IMR-90 (cell line): ENCODE measurements at regions not wholly inside any gene's neighbourhood (a gene's known extent, or its start where the extent isn't known, plus 50 kb on each side); places are given as distances from the start of the nearest gene placed in this dataset.

Source experiments
- ATAC-seq: fragments of 200-7000 bp; cut with Tn5 transposase; 2 replicates; pipeline ENCODE4 v1.9.1; 2020; ENCODE audit warnings: low read depth, mild to moderate bottlenecking, moderate library complexity
- BruUV-seq: library from RNA; stranded (reverse); fragments of 400-500 nt; replicated peaks from 2 replicates; lab custom pipeline; 2021; lab: Mats Ljungman, UMichigan
- CTCF ChIA-PET: fragments of 300-600 bp; formaldehyde crosslinking; extraction: SDS; loops from one replicate; lab custom pipeline; 2021; ENCODE audit warnings: antibody characterized with exemption; lab: Yijun Ruan, JAX
- POLR2A ChIA-PET: fragments of 300-600 bp; sonication (Branson Sonifier 250); formaldehyde crosslinking; loops from one replicate; lab custom pipeline; 2022; ENCODE audit warnings: antibody characterized with exemption; ENCODE audit not compliant: unreplicated experiment; lab: Charles Lee
- DNase-seq: peaks from one replicate; pipeline ENCODE4 v3.0.0; 2013
- H2AFZ ChIP-seq: replicated peaks from 2 replicates; pipeline ENCODE3; 2013; ENCODE audit warnings: low read length, mild to moderate bottlenecking; ENCODE audit not compliant: poor library complexity
- H2AK5ac ChIP-seq: 2 replicates; pipeline ENCODE4 v1.6.1; 2013; ENCODE audit warnings: low read depth, low read length, inconsistent platforms
- H2AK9ac ChIP-seq: replicated peaks from 2 replicates; pipeline ENCODE3; 2013; ENCODE audit warnings: mild to moderate bottlenecking, low read depth, low read length, moderate library complexity; ENCODE audit not compliant: poor library complexity
- H2BK120ac ChIP-seq: 2 replicates; pipeline ENCODE4 v1.6.1; 2013; ENCODE audit warnings: low read depth, low read length, inconsistent platforms
- H2BK15ac ChIP-seq: 3 replicates; pipeline ENCODE4 v1.6.1; 2013; ENCODE audit warnings: low read depth, low read length, inconsistent platforms
- H2BK20ac ChIP-seq: 2 replicates; pipeline ENCODE4 v1.6.1; 2013; ENCODE audit warnings: low read depth, mild to moderate bottlenecking, inconsistent platforms, low read length, moderate library complexity
- H2BK5ac ChIP-seq: 2 replicates; pipeline ENCODE4 v1.6.1; 2013; ENCODE audit warnings: mild to moderate bottlenecking, low read depth, low read length, inconsistent platforms; ENCODE audit not compliant: poor library complexity, severe bottlenecking
- H3K14ac ChIP-seq: replicated peaks from 2 replicates; pipeline ENCODE4 v1.6.1; 2013; ENCODE audit warnings: low read depth, low read length, inconsistent platforms
- H3K18ac ChIP-seq: 2 replicates; pipeline ENCODE4 v1.6.1; 2013; ENCODE audit warnings: low read depth, low read length, control low read depth
- H3K23ac ChIP-seq: 2 replicates; pipeline ENCODE4 v1.6.1; 2013; ENCODE audit warnings: low read depth, low read length, inconsistent platforms
- H3K27ac ChIP-seq: 2 replicates; pipeline ENCODE4 v1.5.1; 2013; ENCODE audit warnings: mild to moderate bottlenecking, control low read depth, low read length; ENCODE audit not compliant: insufficient read depth
- H3K27me3 ChIP-seq: 2 replicates; pipeline ENCODE4 v1.6.1; 2013; ENCODE audit warnings: low read length; ENCODE audit not compliant: control insufficient read depth, insufficient read depth
- H3K36me3 ChIP-seq: 2 replicates; pipeline ENCODE4 v1.6.1; 2013; ENCODE audit warnings: low read length, mixed read lengths; ENCODE audit not compliant: control insufficient read depth, insufficient read depth
- H3K4ac ChIP-seq: 2 replicates; pipeline ENCODE4 v1.6.1; 2013; ENCODE audit warnings: low read depth, low read length, inconsistent platforms
- H3K4me1 ChIP-seq: 2 replicates; pipeline ENCODE4 v1.6.1; 2013; ENCODE audit warnings: low read length, mixed read lengths; ENCODE audit not compliant: control insufficient read depth, insufficient read depth
- H3K4me2 ChIP-seq: 2 replicates; pipeline ENCODE4 v1.6.1; 2013; ENCODE audit warnings: low read depth, mild to moderate bottlenecking, control low read depth, low read length, moderate library complexity
- H3K4me3 ChIP-seq: 2 replicates; pipeline ENCODE4 v1.5.1; 2013; ENCODE audit warnings: low read depth, mild to moderate bottlenecking, control low read depth, low read length, moderate library complexity; ENCODE audit not compliant: insufficient read depth
- H3K56ac ChIP-seq: 2 replicates; pipeline ENCODE4 v1.6.1; 2013; ENCODE audit warnings: low read length, inconsistent platforms; ENCODE audit not compliant: insufficient read depth; ENCODE audit errors: extremely low read depth
- H3K79me1 ChIP-seq, 2 experiments: 2 replicates each; pipeline ENCODE4 v1.6.1; 2013; ENCODE audit warnings: low read length in 2 of 2, inconsistent platforms in 1 of 2, low read depth in 1 of 2
- H3K9ac ChIP-seq: 2 replicates; pipeline ENCODE4 v1.6.1; 2013; ENCODE audit warnings: low read depth, low read length, control low read depth
- H3K9me1 ChIP-seq: 2 replicates; pipeline ENCODE4 v1.6.1; 2013; ENCODE audit warnings: low read length, inconsistent platforms; ENCODE audit not compliant: insufficient read depth
- H3K9me3 ChIP-seq: 2 replicates; pipeline ENCODE4 v1.6.1; 2013; ENCODE audit warnings: low read length; ENCODE audit not compliant: control insufficient read depth, insufficient read depth
- H4K20me1 ChIP-seq: 2 replicates; pipeline ENCODE4 v1.6.1; 2013; ENCODE audit warnings: low read length, inconsistent platforms; ENCODE audit not compliant: insufficient read depth
- H4K5ac ChIP-seq: 2 replicates; pipeline ENCODE4 v1.6.1; 2013; ENCODE audit warnings: mild to moderate bottlenecking, low read depth, low read length, control low read depth
- H4K8ac ChIP-seq, 2 experiments: 2 replicates each; pipeline ENCODE4 v1.6.1; 2013; ENCODE audit warnings: low read depth in 2 of 2, low read length in 2 of 2, control low read depth in 1 of 2, inconsistent platforms in 1 of 2
- H4K91ac ChIP-seq: 2 replicates; pipeline ENCODE4 v1.6.1; 2013; ENCODE audit warnings: low read depth, low read length, inconsistent platforms; ENCODE audit not compliant: insufficient read depth
- SMC3 ChIP-seq: fragments of 150-350 bp; IDR thresholded peaks from 2 replicates; pipeline ENCODE4 v1.6.1; 2016; ENCODE audit warnings: low read depth, mild to moderate bottlenecking, antibody characterized with exemption, low read length, moderate library complexity
- WGBS, 2 experiments: methylation state at CpG; one replicate each; pipeline versions ENCODE4 v1.1.5 to v1.1.7; 2013; ENCODE audit warnings: missing lambda C conversion rate in 2 of 2; ENCODE audit not compliant: insufficient read length in 1 of 2; ENCODE audit errors: extremely low coverage in 2 of 2; 5-methylcytosine and 5-hydroxymethylcytosine counted together
- dilution Hi-C: fragments of 300-500 bp; cut with HindIII; formaldehyde crosslinking; loops from one replicate; pipeline ENCODE4 v1.14.3; 2018; ENCODE audit warnings: low sequenced_read_pairs; ENCODE audit not compliant: unreplicated experiment
- in situ Hi-C: fragments of 300-500 bp; cut with MboI; formaldehyde crosslinking; loops from 3 replicates; pipeline ENCODE4 v1.14.3; 2019; ENCODE audit warnings: low sequenced_read_pairs, inconsistent platforms, mixed read lengths
- intact Hi-C: fragments of 100-400 bp; cut with micrococcal nuclease; formaldehyde crosslinking; loops from 2 replicates; pipeline ENCODE4 v1.10.0; 2022

- no peaks in the 10 kb centered on the region for H3K36me3 ChIP-seq
- H2AFZ ChIP-seq, result no peak overlapping the region
- H3K4me3 ChIP-seq, result no peak overlapping the region
- H3K56ac ChIP-seq, result no peak overlapping the region
- H4K8ac ChIP-seq, result no peak overlapping the region
- H2BK15ac ChIP-seq, result no peak overlapping the region
- ATAC-seq (no peak), DNase-seq (no peak)
- no peak overlapping the region for H4K91ac ChIP-seq
- H3K18ac ChIP-seq, result no peak overlapping the region
- no peak overlapping the region for H2BK120ac ChIP-seq
- no peak overlapping the region for H3K23ac ChIP-seq
- H4K5ac ChIP-seq, result no peak overlapping the region
- dilution Hi-C loops (no loop called here), intact Hi-C loops (no loop called here), in situ Hi-C loops (no loop called here)
- no peak overlapping the region for H3K27ac ChIP-seq
- H3K27me3 ChIP-seq, result no peaks in the 10 kb centered on the region
- H2BK5ac ChIP-seq, result no peak overlapping the region
- no peak overlapping the region for H2AK5ac ChIP-seq
- no peaks in the 10 kb centered on the region for H4K20me1 ChIP-seq
- no peak overlapping the region for H3K4ac ChIP-seq
- no peaks in the 10 kb centered on the region for H3K9me1 ChIP-seq
- no peak overlapping the region for H3K9ac ChIP-seq
- ChIA-PET CTCF (no interaction called here), POLR2A (no interaction called here)
- no peak for TF ChIP-seq SMC3
- H3K4me2 ChIP-seq, result no peak overlapping the region
- H2AK9ac ChIP-seq, result no peak overlapping the region
- BruUV-seq, result no TSS peak
- H2BK20ac ChIP-seq, result no peak overlapping the region
- H3K79me1 ChIP-seq, result no peaks in the 10 kb centered on the region
- WGBS, 2 experiments, result no CpG with 5 or more reads among the region's 9 CpGs
- no peaks in the 10 kb centered on the region for H3K4me1 ChIP-seq
- H3K9me3 ChIP-seq, result no peaks in the 10 kb centered on the region
- no peak overlapping the region for H3K14ac ChIP-seq
Observed at GRCh38 chr2:17441790-17442189, 76.5 kb downstream of the RAD51AP2 start.
